Hepatocyte (in vitro differentiated cells): ENCODE measurements at regions not wholly inside any gene's neighbourhood (a gene's known extent, or its start where the extent isn't known, plus 50 kb on each side); places are given as distances from the start of the nearest gene placed in this dataset.

Source experiments
- DNase-seq: peaks from one replicate; pipeline ENCODE4 v3.0.0-alpha.2; 2016; ENCODE audit warnings: low spot score
- H2AFZ ChIP-seq: fragments of 200-600 bp; sonication (generic); 2 replicates; pipeline ENCODE4 v1.6.0; 2016; ENCODE audit warnings: antibody characterized with exemption, mild to moderate bottlenecking
- H3K27ac ChIP-seq: fragments of 200-600 bp; sonication (generic); 2 replicates; pipeline ENCODE4 v1.5.1; 2016; ENCODE audit warnings: mild to moderate bottlenecking
- H3K27me3 ChIP-seq: fragments of 200-600 bp; sonication (generic); 2 replicates; pipeline ENCODE4 v1.6.1; 2016
- H3K36me3 ChIP-seq: fragments of 200-600 bp; sonication (generic); replicated peaks from 2 replicates; pipeline ENCODE4 v1.5.1; 2016; ENCODE audit warnings: low read depth; ENCODE audit not compliant: insufficient read depth
- H3K4me1 ChIP-seq: fragments of 200-600 bp; sonication (generic); 2 replicates; pipeline ENCODE4 v1.5.1; 2016; ENCODE audit warnings: mild to moderate bottlenecking, moderate library complexity; ENCODE audit not compliant: insufficient read depth
- H3K4me2 ChIP-seq: fragments of 200-600 bp; sonication (generic); 2 replicates; pipeline ENCODE4 v1.6.0; 2016
- H3K4me3 ChIP-seq: fragments of 200-600 bp; sonication (generic); 2 replicates; pipeline ENCODE4 v1.5.1; 2016; ENCODE audit warnings: mild to moderate bottlenecking
- H3K79me2 ChIP-seq: fragments of 200-600 bp; sonication (generic); 2 replicates; pipeline ENCODE4 v1.6.0; 2017; ENCODE audit warnings: mild to moderate bottlenecking
- H3K9me2 ChIP-seq: fragments of 200-600 bp; sonication (generic); replicated peaks from 2 replicates; pipeline ENCODE4 v1.6.0; 2017; ENCODE audit warnings: mild to moderate bottlenecking; ENCODE audit not compliant: insufficient read depth
- H3K9me3 ChIP-seq: fragments of 200-600 bp; sonication (generic); 2 replicates; pipeline ENCODE4 v1.5.1; 2016; ENCODE audit warnings: low read depth, mild to moderate bottlenecking
- H4K20me1 ChIP-seq: fragments of 200-600 bp; sonication (generic); 2 replicates; pipeline ENCODE4 v1.6.0; 2016; ENCODE audit warnings: mild to moderate bottlenecking; ENCODE audit not compliant: insufficient read depth, poor library complexity, severe bottlenecking
- EZH2 ChIP-seq: fragments of 200-600 bp; sonication (generic); IDR thresholded peaks from 2 replicates; pipeline ENCODE4 v1.6.1; 2016; ENCODE audit warnings: antibody characterized with exemption, mild to moderate bottlenecking, borderline replicate concordance
- EZH2phosphoT487 ChIP-seq: fragments of 200-600 bp; sonication (generic); IDR thresholded peaks from one replicate; pipeline ENCODE4 v1.6.1; 2018; ENCODE audit warnings: antibody characterized with exemption, mild to moderate bottlenecking, low read depth, moderate library complexity; ENCODE audit not compliant: unreplicated experiment, severe bottlenecking
- WGBS: methylation state at CpG from one replicate; pipeline ENCODE4 v1.1.6; 2016; ENCODE audit warnings: low lambda C conversion rate; ENCODE audit errors: missing lambda C conversion rate; 5-methylcytosine and 5-hydroxymethylcytosine counted together
- TF ChIP-seq, protein P1 (sequence below): fragments of 200-600 bp; sonication (generic); IDR thresholded peaks from 2 replicates; pipeline ENCODE4 v1.5.1; 2016; ENCODE audit warnings: antibody characterized with exemption, mild to moderate bottlenecking; ENCODE audit not compliant: poor library complexity

GRCh38 chr1:47705517-47706130 is 267.8 kb downstream of the FOXD2 start:
- Histone ChIP-seq H3K79me2 (no peaks in the 10 kb centered on the region), H3K36me3 (no peaks in the 10 kb centered on the region), H2AFZ (no peak overlapping the region), H3K9me3 (no peaks in the 10 kb centered on the region), H3K4me1 (peaks cover 22% of the 10 kb centered on the region), H3K4me2 (no peak overlapping the region), H4K20me1 (no peaks in the 10 kb centered on the region), H3K27ac (no peak overlapping the region), H3K9me2 (no peaks in the 10 kb centered on the region), H3K4me3 (no peak overlapping the region), H3K27me3 (peaks cover 39% of the 10 kb centered on the region)
- DNase-seq: no peak
- TF ChIP-seq, protein P1, sequence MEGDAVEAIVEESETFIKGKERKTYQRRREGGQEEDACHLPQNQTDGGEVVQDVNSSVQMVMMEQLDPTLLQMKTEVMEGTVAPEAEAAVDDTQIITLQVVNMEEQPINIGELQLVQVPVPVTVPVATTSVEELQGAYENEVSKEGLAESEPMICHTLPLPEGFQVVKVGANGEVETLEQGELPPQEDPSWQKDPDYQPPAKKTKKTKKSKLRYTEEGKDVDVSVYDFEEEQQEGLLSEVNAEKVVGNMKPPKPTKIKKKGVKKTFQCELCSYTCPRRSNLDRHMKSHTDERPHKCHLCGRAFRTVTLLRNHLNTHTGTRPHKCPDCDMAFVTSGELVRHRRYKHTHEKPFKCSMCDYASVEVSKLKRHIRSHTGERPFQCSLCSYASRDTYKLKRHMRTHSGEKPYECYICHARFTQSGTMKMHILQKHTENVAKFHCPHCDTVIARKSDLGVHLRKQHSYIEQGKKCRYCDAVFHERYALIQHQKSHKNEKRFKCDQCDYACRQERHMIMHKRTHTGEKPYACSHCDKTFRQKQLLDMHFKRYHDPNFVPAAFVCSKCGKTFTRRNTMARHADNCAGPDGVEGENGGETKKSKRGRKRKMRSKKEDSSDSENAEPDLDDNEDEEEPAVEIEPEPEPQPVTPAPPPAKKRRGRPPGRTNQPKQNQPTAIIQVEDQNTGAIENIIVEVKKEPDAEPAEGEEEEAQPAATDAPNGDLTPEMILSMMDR: no peak
- no peak for TF ChIP-seq EZH2
- no peak for TF ChIP-seq EZH2phosphoT487
- 65% methylated on average over 6 of the region's 6 CpGs for WGBS

- WGBS: 65% methylated on average over 2 of the region's 6 CpGs
- H3K4me3 ChIP-seq: no peak overlapping the region
- H3K9me2 ChIP-seq: no peaks in the 10 kb centered on the region
- peaks cover 58% of the 10 kb centered on the region for H3K27me3 ChIP-seq
- H3K36me3 ChIP-seq: no peaks in the 10 kb centered on the region
- H2AFZ ChIP-seq: no peak overlapping the region
- H3K4me2 ChIP-seq: no peak overlapping the region
- H3K9me3 ChIP-seq: no peaks in the 10 kb centered on the region
- DNase-seq: no peak
- peaks cover 23% of the 10 kb centered on the region for H3K4me1 ChIP-seq
- H3K27ac ChIP-seq: no peak overlapping the region
- H3K79me2 ChIP-seq: no peaks in the 10 kb centered on the region
- no peak for TF ChIP-seq EZH2phosphoT487
- no peak for TF ChIP-seq EZH2
- TF ChIP-seq, protein P1: no peak
- no peaks in the 10 kb centered on the region for H4K20me1 ChIP-seq
These were observed 269.7 kb downstream of the FOXD2 start for GRCh38 chr1:47707503-47707902.

DNA sequence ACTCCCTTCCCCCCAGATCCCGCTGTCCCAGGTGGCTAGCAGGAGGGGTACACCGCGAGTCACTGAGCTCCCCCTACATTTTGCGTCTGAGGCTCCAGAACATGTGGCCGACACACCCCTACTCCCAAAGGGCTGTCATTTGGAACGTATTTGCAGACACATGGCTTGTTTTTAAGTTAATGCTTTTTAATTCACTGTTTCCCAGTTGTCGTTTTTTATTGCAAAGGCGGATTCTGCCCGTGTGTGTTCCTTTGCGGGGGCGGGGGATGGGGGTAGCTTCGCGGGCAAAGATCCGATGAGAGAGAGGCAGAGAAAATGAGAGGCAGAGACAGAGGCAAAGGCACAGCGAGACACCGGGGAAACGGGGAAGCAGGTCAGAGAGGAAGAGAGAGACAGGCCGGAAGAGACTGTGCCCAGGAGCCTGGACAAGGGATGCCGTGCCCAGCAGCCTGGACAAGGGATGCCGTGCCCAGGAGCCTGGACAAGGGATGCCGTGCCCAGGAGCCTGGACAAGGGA is 270.2 kb downstream of the FOXD2 start:
- H3K79me2 ChIP-seq: no peaks in the 10 kb centered on the region
- H3K9me3 ChIP-seq: no peaks in the 10 kb centered on the region
- peaks cover 63% of the 10 kb centered on the region for H3K27me3 ChIP-seq
- H4K20me1 ChIP-seq: no peaks in the 10 kb centered on the region
- H3K27ac ChIP-seq: no peak overlapping the region
- TF ChIP-seq, protein P1: no peak
- TF ChIP-seq EZH2phosphoT487: peak; percentile 59
- H3K4me3 ChIP-seq: no peak overlapping the region
- no peaks in the 10 kb centered on the region for H3K36me3 ChIP-seq
- peak overlapping the region; percentile 88 for H3K4me2 ChIP-seq
- H3K9me2 ChIP-seq: no peaks in the 10 kb centered on the region
- DNase-seq: no peak
- H3K4me1 ChIP-seq: peaks cover 23% of the 10 kb centered on the region
- WGBS: 22% methylated on average over 18 of the region's 21 CpGs
- no peak overlapping the region for H2AFZ ChIP-seq
